Endothelial cell of umbilical vein (primary cell): ENCODE measurements at regions not wholly inside any gene's neighbourhood (a gene's known extent, or its start where the extent isn't known, plus 50 kb on each side); places are given as distances from the start of the nearest gene placed in this dataset.

ENCODE experiments used
- BruUV-seq: library from RNA; stranded (reverse); fragments of 400-500 nt; replicated peaks from 2 replicates; lab custom pipeline; 2021; lab: Mats Ljungman, UMichigan
- CTCF ChIA-PET: fragments of 300-600, 350-600 bp; sonication (Branson Sonifier 250); formaldehyde crosslinking; loops from one replicate; lab custom pipeline; 2021; ENCODE audit warnings: antibody characterized with exemption, inconsistent platforms; lab: Charles Lee
- POLR2A ChIA-PET: fragments of 300-600, 350-600 bp; sonication (Branson Sonifier 250); formaldehyde crosslinking; loops from one replicate; lab custom pipeline; 2021; ENCODE audit warnings: antibody characterized with exemption, inconsistent platforms; lab: Charles Lee
- DNase-seq: peaks from one replicate; pipeline ENCODE4 v3.0.0-alpha.2; 2011; ENCODE audit warnings: low read depth, low spot score
- FAIRE-seq: peaks from 2 replicates; lab custom pipeline; 2011; peaks lifted over from hg19 to GRCh38; lab: Jason Lieb, UNC
- H2AFZ ChIP-seq: 2 replicates; pipeline ENCODE4 v1.6.0; 2012; ENCODE audit warnings: low read depth, low read length, control low read depth, inconsistent platforms
- H3K27ac ChIP-seq: 2 replicates; pipeline ENCODE4 v1.5.1; 2011; ENCODE audit warnings: low read depth, mild to moderate bottlenecking, control low read depth, low read length, moderate library complexity; ENCODE audit not compliant: insufficient read depth
- H3K27me3 ChIP-seq, 2 experiments: 2 replicates each; pipeline versions ENCODE4 v1.6.0 to v1.6.1; 2011; ENCODE audit warnings: low read length in 2 of 2, mixed read lengths in 1 of 2; ENCODE audit not compliant: control insufficient read depth in 2 of 2, insufficient read depth in 2 of 2
- H3K36me3 ChIP-seq, 2 experiments: 2 replicates in 1 of 2; 3 replicates in 1 of 2; pipeline ENCODE4 v1.5.1; 2011; ENCODE audit warnings: low read length in 2 of 2, mild to moderate bottlenecking in 1 of 2, moderate library complexity in 1 of 2; ENCODE audit not compliant: control insufficient read depth in 2 of 2, insufficient read depth in 2 of 2; ENCODE audit errors: extremely low read depth in 1 of 2
- H3K4me1 ChIP-seq: 3 replicates; pipeline ENCODE4 v1.5.1; 2011; ENCODE audit warnings: mild to moderate bottlenecking, low read length; ENCODE audit not compliant: control insufficient read depth, insufficient read depth; ENCODE audit errors: extremely low read depth
- H3K4me2 ChIP-seq: 2 replicates; pipeline ENCODE4 v1.6.1; 2011; ENCODE audit warnings: low read length, control low read depth, mixed read lengths; ENCODE audit not compliant: insufficient read depth
- H3K4me3 ChIP-seq, 3 experiments: fragments of 200-600 bp in 1 of 3; sonication (generic), shearing (Covaris generic) in 1 of 3; replicated peaks in 1 of 3; 2 replicates each; pipeline ENCODE4 v1.5.1; 2011 to 2016; ENCODE audit warnings: control low read depth in 3 of 3, low read length in 3 of 3, mild to moderate bottlenecking in 2 of 3, inconsistent platforms in 1 of 3, low read depth in 1 of 3, moderate library complexity in 1 of 3; ENCODE audit not compliant: insufficient read depth in 1 of 3
- H3K79me2 ChIP-seq: 2 replicates; pipeline ENCODE4 v1.6.0; 2012; ENCODE audit warnings: low read length, inconsistent platforms; ENCODE audit not compliant: control insufficient read depth, insufficient read depth
- H3K9ac ChIP-seq: replicated peaks from 2 replicates; pipeline ENCODE3; 2011; ENCODE audit warnings: low read length, control low read depth; ENCODE audit not compliant: insufficient read depth; ENCODE audit errors: extremely low read depth
- H3K9me1 ChIP-seq: replicated peaks from 3 replicates; pipeline ENCODE4 v1.6.0; 2011; ENCODE audit warnings: mild to moderate bottlenecking, low read length; ENCODE audit not compliant: control insufficient read depth, insufficient read depth; ENCODE audit errors: extremely low read depth
- H3K9me3 ChIP-seq: replicated peaks from 2 replicates; pipeline ENCODE4 v1.5.1; 2012; ENCODE audit warnings: low read length, inconsistent platforms; ENCODE audit not compliant: control insufficient read depth, insufficient read depth
- H4K20me1 ChIP-seq: replicated peaks from 2 replicates; pipeline ENCODE3; 2011; ENCODE audit warnings: mild to moderate bottlenecking, low read length; ENCODE audit not compliant: control insufficient read depth, insufficient read depth; ENCODE audit errors: extremely low read depth
- EZH2 ChIP-seq: IDR thresholded peaks from 2 replicates; pipeline ENCODE4 v1.6.1; 2012; ENCODE audit warnings: borderline replicate concordance, low read depth, mild to moderate bottlenecking, moderate library complexity, low read length, inconsistent platforms; ENCODE audit not compliant: severe bottlenecking
- FOS ChIP-seq: IDR thresholded peaks from 2 replicates; pipeline ENCODE4 v1.6.1; 2011; ENCODE audit warnings: mild to moderate bottlenecking, low read length, moderate library complexity, borderline replicate concordance; ENCODE audit not compliant: insufficient read depth
- GATA2 ChIP-seq: IDR thresholded peaks from 2 replicates; pipeline ENCODE4 v1.7.0; 2011; ENCODE audit warnings: low read depth, mild to moderate bottlenecking, moderate library complexity, mixed read lengths, low read length; ENCODE audit not compliant: insufficient read length, insufficient read depth
- JUN ChIP-seq: IDR thresholded peaks from 2 replicates; pipeline ENCODE4 v1.6.1; 2011; ENCODE audit warnings: borderline replicate concordance, low read depth; ENCODE audit not compliant: insufficient read length, insufficient read depth
- MYC ChIP-seq: IDR thresholded peaks from one replicate; pipeline ENCODE4 v1.6.1; 2011; ENCODE audit warnings: mild to moderate bottlenecking, low read depth, low read length
- POLR2A ChIP-seq: IDR thresholded peaks from 2 replicates; pipeline ENCODE4 v1.6.1; 2012; ENCODE audit warnings: low read depth, mild to moderate bottlenecking, control low read depth, low read length
- POLR2AphosphoS5 ChIP-seq: IDR thresholded peaks from 2 replicates; pipeline ENCODE4 v1.6.1; 2012; ENCODE audit warnings: low read depth, mild to moderate bottlenecking, control low read depth, low read length, moderate library complexity; ENCODE audit not compliant: insufficient read depth
- dilution Hi-C: fragments of 300-500 bp; cut with MboI; formaldehyde crosslinking; loops from one replicate; pipeline ENCODE4 v1.15.0; 2019; ENCODE audit warnings: low sequenced_read_pairs; ENCODE audit not compliant: extremely low pct_ligation_motif_present
- intact Hi-C: fragments of 100-400 bp; cut with micrococcal nuclease; formaldehyde crosslinking; loops from one replicate; pipeline ENCODE4 v1.10.0; 2022
- TF ChIP-seq, protein P1 (sequence below), 2 donors: IDR thresholded peaks; 1 replicate in 1 of 2; 2 replicates in 1 of 2; pipeline ENCODE4 v1.5.1; 2011; ENCODE audit warnings: low read length in 2 of 2, mild to moderate bottlenecking in 2 of 2, moderate library complexity in 2 of 2, control low read depth in 1 of 2, inconsistent platforms in 1 of 2, low read depth in 1 of 2; ENCODE audit not compliant: insufficient read depth in 1 of 2; ENCODE audit errors: extremely low read depth in 1 of 2

DNA sequence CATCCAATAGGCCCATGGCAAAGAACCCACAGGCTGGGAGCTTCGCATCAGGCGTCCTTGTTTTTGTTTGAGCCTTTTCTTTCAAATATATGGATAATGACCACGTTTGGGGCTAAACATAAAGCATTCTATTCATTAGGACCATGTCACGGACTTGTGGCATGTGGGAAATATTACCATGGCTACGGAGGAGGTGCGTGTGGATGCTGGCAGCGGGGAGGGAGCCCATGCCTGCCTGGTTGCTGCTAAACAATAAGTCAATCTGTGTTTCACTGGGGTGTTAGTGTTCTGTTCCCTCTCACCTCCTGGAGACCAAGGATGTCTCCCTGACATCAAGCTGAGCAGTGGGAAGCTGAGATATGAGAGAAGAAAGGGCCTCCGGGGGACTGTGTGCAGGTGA, 121.1 kb downstream of the IRS2 start:
- Histone ChIP-seq H3K27me3 (peaks cover 6 to 20% of the 10 kb centered on the region in 2 experiments), H3K4me2 (no peak overlapping the region), H3K4me3 (no peak overlapping the region), H3K4me1 (no peaks in the 10 kb centered on the region), H3K27ac (no peak overlapping the region), H3K9me1 (no peaks in the 10 kb centered on the region), H3K36me3 (no peaks in the 10 kb centered on the region), H3K9me3 (no peaks in the 10 kb centered on the region), H4K20me1 (no peaks in the 10 kb centered on the region), H3K9ac (no peak overlapping the region), H2AFZ (no peak overlapping the region), H3K79me2 (no peaks in the 10 kb centered on the region)
- DNase-seq (no peak), FAIRE-seq (no peak)
- no TSS peak for BruUV-seq
- ChIA-PET CTCF (interaction anchor here (0.8 to 1.4 kb wide), 2 partner anchors 82 to 768 kb away, joined by 3 to 4 read pairs; no protein-coding TSS in a partner anchor), POLR2A (no interaction called here)
- no peak for TF ChIP-seq FOS
- no peak for TF ChIP-seq GATA2
- TF ChIP-seq JUN = no peak
- TF ChIP-seq MYC = no peak
- TF ChIP-seq, protein P1, sequence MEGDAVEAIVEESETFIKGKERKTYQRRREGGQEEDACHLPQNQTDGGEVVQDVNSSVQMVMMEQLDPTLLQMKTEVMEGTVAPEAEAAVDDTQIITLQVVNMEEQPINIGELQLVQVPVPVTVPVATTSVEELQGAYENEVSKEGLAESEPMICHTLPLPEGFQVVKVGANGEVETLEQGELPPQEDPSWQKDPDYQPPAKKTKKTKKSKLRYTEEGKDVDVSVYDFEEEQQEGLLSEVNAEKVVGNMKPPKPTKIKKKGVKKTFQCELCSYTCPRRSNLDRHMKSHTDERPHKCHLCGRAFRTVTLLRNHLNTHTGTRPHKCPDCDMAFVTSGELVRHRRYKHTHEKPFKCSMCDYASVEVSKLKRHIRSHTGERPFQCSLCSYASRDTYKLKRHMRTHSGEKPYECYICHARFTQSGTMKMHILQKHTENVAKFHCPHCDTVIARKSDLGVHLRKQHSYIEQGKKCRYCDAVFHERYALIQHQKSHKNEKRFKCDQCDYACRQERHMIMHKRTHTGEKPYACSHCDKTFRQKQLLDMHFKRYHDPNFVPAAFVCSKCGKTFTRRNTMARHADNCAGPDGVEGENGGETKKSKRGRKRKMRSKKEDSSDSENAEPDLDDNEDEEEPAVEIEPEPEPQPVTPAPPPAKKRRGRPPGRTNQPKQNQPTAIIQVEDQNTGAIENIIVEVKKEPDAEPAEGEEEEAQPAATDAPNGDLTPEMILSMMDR (IDR thresholded peaks at IDR 0.05; ENCODE audit: extremely low read depth in 1 of 2, insufficient read depth in 1 of 2, low read depth in 1 of 2, low read length in 2 of 2) = no peak
- no peak for TF ChIP-seq EZH2
- no peak for TF ChIP-seq POLR2A
- dilution Hi-C loops (no loop called here), intact Hi-C loops (loop anchor here (5.0 to 10.0 kb wide), 3 partner anchors 117 to 700 kb away; no protein-coding TSS in a partner anchor)

DNA sequence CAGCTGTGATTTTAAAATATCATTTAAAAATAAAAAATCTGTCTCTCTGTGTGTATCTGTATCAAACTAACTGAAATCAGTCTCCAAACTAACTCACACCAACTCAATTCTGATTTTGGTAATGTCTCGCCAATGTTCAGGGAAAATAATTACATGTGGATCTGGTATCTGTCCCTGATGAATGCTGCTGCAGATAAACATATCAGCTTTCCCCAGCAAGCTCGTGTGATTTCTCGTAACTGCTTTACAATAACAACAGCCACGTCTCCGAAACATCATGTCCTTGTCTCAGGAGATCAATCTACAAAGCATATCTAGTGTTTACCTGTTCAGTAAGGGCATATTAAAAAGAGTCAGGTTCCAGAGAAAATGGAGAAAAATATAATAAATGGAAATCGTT, 129.0 kb downstream of the IRS2 start:
- TF ChIP-seq POLR2A = no peak
- no peak for TF ChIP-seq POLR2AphosphoS5
- FAIRE-seq (no peak), DNase-seq (no peak)
- Histone ChIP-seq H3K9me3 (no peaks in the 10 kb centered on the region), H3K4me1 (peaks cover 2% of the 10 kb centered on the region), H3K9ac (no peak overlapping the region), H3K27me3 (peaks cover 4 to 38% of the 10 kb centered on the region in 2 experiments), H3K4me3 (no peak overlapping the region), H3K9me1 (no peaks in the 10 kb centered on the region), H3K27ac (no peak overlapping the region), H3K36me3 (no peaks in the 10 kb centered on the region), H3K79me2 (no peaks in the 10 kb centered on the region), H3K4me2 (no peak overlapping the region), H4K20me1 (no peaks in the 10 kb centered on the region), H2AFZ (no peak overlapping the region)
- ChIA-PET CTCF (no interaction called here), POLR2A (no interaction called here)
- BruUV-seq = no TSS peak
- intact Hi-C loops (no loop called here), dilution Hi-C loops (no loop called here)
